H4 (cell line): ENCODE measurements at regions not wholly inside any gene's neighbourhood (a gene's known extent, or its start where the extent isn't known, plus 50 kb on each side); places are given as distances from the start of the nearest gene placed in this dataset.
"Not testable (repeated sequence)": the region's sequence is repeated elsewhere in the genome, so short reads cannot be mapped to it uniquely, and the experiment has no call there.

Source experiments
- DNase-seq: peaks from one replicate; pipeline ENCODE4 v3.0.0-alpha.2; 2015; ENCODE audit warnings: low spot score

DNA sequence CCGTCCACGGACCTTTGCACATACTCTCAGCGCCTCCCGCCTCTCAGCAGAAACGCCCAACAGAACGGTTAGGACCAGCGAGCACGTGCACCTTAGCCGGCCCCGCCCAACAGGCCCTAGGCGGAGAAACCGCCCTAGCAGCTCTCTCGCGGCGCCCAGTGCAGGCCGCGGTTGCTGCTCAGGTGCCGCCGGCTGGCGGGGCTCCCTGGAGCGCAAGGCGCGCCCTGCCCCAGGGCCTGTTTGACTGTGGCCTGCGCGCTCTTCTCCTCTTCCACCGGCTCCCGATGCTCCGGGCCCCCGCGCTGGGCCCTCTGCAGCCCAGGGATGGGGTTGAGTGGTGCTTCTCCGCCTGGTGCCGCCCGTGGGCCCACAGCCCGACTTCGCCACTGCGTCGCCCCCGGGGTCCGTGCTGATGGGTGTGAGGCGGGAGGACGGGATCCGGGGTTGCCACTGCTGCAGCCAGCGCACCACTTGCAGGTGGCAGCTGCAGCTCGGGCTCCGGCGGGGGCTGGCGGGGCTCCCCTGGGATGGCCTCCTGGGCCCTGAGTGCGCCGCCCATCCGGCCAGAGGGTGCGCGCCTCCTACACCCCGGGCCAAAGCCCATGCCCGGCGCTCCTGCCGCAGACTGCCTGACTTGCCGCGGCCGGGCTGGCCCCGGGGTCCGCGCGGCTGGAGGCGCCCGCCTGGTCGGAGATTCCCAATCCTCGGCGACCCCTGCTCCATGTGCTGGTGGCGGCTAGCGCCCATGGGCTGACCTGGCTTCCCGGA is 1889.4 kb upstream of the CDH9 start:
- DNase-seq: no peak

DNA sequence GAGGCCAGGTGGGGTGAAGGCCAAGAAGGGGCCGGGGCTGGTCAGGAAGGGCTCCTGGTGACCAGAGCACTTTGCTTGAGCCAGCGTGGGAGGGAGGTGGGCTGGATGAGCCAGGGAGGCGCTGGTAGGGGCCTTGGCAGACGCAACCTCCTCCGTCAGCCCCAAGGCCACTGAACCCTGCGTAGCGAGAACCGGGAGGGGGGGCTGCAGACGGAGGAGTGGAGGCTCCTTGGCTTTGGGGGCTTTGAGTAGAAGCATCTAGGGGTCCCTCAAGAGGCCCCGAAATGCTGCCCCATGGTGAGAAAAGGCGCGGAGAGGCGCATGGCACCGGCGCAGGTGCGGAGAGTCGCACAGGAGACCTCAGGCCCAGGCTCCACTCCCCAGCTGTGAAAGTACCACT is 1888.0 kb upstream of the CDH9 start:
- no peak for DNase-seq

DNA sequence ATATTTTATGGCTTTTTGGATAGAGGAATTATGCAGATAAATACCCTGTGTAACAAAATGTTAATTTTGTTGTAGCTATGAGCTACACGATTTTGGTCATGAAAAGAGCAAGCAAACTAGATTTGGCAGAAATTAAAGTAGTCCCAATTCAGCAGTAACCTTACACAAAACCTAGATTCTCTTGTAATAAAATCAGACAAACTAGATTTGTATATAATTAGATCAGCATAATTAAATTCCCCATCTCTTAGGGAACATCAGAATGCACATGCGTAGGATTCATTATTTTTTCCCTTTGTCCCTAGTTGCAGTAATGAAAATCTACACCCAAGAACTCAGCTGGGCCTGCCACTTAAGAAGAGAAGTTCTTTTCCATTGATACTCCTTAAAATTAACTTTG is 1879.2 kb upstream of the CDH9 start:
- DNase-seq: no peak

DNA sequence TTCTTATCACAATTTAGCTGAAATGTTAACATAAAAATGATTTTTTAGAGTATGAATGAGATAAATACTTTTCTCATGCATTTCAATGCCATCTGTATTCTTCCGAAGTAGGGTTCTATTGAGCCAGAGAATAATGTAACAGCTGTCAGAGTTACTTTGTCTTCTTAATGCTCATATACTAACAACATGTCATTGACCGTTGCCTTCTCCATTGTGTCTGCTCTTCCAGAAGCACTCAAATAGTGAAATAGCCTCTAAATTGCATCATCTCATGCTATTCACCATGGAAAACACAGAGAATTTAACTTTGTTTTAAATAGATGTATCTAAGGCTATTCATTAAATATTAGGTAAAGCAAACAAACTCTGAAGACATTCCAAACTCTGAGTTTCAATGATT is 1875.9 kb upstream of the CDH9 start:
- DNase-seq: no peak

DNA sequence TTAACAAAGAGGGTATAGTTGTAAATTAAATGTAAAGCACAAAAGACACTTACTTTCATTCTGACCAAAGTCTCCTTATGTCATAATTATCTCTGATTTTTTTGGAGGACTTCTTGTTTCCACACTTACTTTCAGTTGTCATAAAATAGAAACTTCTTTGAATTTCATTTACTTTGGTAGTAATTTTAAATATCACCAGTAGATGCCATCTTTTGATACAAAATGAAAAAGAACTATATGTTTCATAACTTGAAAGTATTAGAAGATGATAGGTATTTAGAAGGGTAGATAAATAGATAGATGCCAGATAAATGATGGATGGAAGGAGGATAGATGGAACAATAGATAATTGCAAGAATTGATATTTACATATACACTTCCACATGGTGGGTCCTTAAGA is 1865.3 kb upstream of the CDH9 start:
- no peak for DNase-seq

DNA sequence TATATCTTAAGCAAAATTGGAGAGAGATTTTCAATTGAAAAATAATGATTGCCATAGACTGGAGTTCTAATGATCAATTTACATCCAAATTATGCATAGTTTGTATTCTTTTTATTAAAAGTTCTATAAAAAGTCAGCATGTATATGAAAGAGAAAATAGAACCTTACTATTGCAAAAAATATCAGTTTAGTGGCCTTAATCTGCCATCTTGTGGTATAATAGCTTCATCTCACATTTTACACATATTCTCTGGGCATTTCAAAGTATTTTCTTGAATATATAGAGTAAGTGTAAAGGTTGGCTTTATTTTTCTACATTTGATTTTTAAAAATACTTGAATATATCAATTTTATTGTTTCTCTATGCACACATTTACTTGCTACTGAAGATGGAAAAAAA is 1858.6 kb upstream of the CDH9 start:
- DNase-seq: peak; percentile 14

DNA sequence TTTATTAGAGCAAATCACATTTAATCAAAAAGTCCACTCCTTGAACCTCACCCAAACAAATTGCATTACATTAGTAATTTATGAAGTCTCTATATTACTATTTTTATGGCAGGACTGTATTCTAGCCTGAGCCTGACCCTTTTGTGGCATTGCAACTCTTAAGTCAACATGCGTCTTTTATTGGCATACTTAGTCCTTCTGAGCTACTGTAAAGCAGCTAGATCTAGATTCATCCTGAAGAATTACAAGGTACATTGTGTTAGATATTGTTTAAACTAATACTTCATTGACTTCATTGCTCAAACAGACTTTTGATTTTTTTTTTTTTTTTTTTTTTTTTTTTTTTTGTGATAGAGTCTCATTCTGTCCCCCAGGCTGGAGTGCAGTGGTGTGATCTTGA is 1842.5 kb upstream of the CDH9 start:
- no peak for DNase-seq

DNA sequence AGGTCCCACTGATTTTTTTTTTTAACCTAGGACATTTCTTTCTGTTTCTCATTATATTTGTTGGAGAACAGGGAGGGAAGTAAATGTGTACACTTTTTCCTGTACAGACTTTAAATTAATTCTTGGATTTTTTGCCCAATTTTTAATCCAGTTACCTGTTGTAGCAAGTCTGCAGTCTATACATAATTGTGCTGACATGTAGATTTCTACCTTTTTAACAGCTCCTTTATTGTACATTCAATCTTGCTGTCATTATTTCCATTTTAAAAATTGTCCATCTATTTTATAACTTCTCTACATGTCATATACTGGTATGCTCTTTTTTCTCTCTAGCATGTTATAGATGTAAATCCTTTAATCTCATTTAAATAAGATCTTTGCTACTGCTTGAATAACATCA is 1838.7 kb upstream of the CDH9 start:
- no peak for DNase-seq

DNA sequence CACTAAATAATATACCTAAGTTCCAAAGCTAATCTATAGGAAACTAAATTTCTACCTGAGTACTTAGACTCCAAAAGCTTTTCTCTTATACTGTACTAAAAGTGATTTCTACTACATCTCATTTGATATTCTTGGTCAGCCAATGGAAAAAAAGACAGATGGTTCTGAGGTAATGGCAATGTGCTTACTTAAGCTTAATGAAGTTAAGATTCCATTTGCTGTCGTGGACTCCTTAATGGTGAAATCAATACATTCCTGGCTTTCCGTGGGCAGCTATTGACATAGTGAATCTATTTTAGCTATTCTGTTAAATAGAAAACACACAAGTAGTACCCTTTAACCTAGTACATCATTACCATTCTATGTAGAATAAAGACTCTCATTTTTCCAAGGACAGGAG is 1825.6 kb upstream of the CDH9 start:
- no peak for DNase-seq

DNA sequence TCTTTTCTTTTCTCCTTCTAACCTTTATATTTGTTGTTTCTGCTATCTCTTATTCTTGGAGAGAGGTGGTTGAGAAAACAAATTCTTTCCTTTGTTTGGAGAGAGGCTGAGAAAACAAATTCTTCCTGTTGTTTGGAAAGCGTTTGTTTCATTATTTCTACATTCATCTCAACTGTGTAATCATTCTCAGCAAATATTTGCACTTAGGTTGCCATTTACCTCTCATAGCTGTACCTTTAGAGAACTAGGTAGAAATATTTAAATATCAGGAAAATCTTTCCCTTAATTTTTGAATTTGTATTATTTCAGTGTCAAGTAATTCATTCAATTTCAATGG is 1824.4 kb upstream of the CDH9 start:
- DNase-seq: no peak

DNA sequence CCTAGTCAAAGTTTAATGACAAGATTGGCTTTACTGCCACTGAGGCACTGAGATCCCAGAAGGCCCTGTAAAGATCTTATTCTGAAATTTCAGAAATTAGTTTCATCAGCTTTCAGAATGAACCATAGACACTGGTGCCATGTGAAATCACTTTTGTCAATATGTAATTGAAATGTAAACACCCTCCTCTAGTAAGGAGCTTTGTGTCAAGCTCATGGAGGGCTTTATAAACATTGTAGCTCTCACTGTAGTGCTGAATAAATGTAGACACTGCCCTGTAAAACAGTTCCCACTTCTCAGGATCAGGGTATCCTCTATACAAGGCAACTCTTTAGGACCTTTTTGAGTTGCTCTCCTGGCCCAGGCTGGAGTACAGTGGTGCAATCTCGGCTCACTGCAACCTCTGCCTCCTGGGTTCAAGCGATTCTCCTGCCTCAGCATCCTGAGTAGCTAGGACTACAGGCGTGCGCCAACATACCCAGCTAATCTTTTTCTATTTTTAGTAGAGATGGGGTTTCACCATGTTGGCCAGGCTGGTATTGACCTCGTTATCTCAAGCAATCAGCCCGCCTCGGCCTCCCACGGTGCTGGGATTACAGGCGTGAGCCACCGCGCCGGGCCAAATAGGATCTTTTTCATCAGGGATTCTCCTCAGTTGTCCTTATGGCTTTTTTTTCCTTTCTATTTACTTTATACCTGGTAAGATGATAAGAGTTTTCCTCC is 1823.9 kb upstream of the CDH9 start:
- DNase-seq: no peak

DNA sequence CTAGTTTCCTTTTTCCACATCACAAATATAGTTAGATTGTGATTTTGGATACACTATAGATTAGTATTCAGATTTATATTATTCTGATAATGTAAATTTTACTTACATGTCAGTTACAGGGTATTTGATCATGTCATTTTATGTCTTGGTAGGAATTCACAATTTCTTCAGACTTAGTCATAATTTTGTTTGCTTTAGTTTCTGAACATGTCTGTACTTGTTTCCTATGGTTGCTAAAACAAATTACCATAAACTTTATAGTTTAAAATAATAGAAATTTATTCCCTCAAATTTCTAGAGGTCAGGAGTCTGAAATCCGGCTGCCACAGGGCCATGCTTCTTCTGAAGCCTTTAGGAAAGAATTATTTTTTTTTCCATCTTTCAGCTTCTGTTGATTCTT is 1817.2 kb upstream of the CDH9 start:
- DNase-seq: no peak

DNA sequence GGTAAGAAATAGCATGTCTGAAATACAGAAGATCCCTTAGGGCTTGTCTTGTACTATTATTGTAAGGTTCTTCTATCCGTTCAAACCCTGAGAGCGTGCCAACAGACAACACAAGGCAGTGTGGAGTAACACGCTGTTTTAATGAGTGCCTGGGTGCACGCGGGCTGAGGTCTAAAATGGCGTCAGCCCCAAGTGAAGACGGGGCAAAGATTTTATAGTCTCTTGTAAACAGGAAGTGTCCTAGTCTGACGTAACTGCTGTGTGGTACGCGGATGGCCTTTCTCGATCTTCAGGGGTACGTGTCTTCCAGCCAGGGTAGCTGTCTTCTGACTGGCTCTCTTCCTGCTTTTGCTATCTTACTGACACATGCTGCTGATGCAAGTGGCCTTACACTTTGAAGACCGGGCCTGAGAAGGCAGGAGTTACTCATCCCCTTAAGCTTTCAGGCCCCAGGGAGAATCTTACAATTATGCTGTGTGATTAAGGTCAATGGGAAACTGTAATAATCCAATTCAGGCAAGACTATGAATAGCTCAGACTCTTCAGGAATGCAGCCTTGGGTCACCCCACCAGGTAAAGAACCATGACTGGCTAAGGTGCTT is 1812.0 kb upstream of the CDH9 start:
- DNase-seq: no peak

DNA sequence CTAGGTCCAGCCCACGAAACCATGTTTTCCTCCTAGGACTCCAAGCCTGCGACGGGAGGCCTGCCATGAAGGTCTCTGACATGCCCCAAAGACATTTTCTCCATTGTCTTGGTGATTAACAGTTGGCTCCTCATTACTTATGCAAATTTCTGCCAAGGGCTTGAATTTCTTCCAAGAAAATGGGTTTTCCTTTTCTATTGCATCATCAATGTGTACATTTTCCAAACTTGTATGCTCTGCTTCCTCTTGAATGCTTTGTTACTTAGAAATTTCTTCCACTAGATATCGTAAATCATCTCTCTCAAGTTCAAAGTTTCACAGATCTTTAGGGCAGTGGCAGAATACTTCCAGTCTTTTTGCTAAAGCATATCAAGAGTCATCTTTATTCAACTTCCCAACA is 1792.7 kb upstream of the CDH9 start:
- no peak for DNase-seq

DNA sequence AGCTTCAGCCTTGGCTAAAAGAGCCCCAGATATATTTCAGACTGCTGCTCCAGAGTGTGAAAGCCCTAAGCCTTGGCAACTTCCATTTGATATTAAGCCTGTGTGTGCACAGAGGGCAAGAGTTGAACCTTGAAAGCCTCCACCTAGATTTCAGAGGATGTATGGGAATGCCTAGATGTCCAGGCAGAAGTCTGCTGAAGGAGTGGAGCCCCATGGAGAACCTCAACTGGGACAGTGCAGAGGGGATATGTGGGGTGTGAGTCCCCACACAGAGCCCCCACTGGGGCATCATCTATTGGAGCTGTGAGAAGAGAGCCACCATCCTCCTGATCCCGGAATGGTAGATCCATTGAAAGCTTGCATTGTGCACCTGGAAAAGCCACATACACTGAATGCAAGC is 1784.8 kb upstream of the CDH9 start:
- no peak for DNase-seq

DNA sequence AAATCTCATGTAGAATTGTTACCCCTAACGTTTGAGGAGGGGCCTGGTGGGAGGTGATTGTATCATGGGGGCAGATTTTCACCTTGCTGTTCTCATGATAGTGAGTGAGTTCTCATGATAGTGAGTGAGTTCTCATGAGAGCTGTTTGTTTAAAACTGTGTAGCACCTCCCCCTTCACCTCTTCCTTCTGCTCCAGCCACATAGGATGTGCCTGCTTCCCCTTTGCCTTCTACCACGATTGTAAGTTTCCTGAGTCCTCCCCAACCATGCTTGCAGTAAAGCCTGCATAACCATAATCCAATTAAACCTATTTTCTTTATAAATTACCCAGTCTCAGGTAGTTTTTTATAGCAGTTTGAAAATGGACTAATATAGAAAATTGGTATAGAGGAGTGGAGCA is 1783.7 kb upstream of the CDH9 start:
- DNase-seq: no peak

DNA sequence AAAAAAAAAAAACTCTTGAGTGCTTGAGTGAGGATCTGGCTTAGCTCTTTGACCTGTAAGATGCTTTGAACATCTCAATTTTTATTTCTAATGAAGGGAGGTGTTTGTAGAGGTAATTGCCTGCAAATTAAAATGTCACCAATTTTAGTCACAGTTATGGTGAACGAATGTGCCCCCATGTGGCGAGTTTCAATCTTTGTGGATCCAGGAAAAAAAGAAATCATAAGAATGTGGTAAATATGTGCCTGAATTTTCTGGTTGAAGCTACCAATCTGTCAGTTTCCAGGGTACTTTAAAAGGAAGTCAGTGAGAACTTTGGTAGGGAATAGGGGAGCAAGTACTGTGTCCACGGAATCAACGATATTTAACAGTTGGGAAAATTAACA is 1772.4 kb upstream of the CDH9 start:
- DNase-seq: no peak

DNA sequence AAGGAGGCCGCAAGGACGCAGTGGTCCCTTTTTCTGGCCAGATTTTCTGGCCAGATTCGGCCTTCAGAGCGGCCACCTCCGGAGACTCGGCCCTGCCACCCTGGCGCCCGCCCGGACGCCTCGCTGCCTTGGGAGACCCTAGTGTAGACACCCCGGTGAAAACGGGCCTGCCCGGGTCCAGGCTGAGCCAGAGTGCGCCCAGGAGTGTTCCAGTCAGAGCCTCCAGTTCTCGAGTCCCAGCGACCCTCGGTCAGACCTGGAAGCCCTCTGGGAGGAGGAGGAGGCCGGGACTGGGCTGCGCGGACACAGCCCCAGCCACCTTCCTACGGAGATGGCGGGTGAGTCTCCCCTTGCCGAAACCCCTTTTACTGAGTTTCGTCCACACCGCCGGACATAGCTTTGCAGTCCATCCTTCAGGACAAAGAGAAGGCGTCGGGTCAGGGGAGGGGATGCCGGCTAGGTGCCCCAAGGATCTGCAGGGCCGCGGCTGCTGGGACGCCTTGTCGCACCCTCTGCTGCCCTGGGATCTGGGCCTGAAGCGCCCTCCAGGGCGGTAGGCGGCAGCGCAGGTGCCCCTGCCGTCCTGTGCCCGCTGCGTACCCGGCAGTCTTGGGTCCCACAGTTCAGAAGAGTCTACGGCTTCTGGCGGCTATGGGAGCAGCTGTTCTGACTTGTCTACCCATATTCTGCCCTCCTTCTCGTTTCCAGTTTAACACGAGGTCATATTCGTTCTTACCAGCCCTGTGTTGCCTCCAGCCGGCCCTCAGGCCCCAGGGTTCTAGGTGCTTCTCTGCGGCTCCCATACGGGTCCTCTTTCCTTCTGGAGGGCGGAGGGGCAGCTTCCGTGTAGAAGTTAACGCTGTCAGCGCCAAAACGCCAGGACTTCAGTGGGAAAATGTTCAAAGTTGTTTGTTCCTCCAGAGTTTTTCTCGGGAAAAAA is 1771.7 kb upstream of the CDH9 start:
- no peak for DNase-seq

DNA sequence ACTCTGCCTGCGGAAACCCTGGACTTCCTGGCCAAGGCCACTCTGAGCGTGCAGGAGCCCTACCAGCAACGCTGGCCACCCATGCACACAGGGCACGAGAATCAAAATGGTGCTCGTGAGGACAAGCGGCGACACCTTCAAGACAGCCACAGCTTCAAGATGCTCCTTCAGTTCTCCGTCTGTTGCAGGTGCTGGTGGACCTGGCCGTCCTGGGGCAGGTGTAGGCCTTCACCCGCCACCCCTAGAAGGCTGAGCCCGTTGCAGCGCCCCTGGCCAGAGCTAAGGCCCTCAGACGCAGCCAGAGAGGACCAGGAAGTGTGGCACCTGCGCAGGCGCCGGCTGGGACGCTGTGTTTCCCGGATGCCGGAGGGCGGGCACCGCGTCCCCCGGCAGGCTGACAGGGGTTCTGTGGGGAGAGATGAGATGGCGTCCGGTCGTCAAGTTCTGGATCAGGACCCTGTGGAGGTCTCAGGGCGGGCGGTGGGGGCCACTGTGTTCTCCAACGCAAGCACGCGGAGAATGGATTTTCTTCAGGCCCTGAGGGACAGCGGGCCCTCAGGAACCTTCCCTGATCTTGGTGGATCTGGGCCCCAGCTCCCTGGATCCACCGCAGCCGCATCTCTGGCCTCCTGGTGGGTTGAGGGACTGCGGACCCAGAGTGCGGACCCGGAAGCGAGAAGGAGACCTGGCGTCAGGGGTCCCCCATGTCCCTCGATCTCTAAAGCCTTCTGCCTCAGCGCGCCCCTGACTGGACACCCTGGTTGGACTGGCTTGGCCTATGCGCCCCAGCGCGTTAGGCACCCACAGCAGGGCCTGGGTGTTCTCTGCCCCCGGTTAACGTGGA is 1770.8 kb upstream of the CDH9 start:
- no peak for DNase-seq

DNA sequence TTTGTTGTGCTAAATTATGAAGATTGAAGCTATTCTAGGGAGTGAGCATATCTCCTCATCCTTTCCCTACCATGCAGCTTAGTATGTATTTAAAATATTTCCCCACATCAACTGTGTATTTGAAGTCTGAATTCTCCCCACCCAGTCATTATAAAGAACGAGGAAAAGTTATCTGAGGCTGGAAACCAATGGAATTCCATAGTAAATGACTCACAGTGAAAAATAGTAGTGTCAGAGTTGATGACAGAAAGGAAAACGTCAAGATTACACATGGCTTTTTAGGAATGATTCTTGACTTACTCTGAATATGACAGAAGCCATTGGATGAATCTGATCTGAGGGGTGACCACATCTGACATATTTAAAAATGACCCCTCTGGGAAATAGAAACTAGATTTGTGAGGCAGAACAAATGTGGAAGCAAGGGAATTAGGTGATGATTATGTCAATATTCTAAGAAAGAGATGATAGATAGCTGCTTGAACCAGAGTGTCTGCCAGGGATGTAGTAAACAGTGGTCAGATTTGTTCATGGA is 1768.9 kb upstream of the CDH9 start:
- DNase-seq: no peak

DNA sequence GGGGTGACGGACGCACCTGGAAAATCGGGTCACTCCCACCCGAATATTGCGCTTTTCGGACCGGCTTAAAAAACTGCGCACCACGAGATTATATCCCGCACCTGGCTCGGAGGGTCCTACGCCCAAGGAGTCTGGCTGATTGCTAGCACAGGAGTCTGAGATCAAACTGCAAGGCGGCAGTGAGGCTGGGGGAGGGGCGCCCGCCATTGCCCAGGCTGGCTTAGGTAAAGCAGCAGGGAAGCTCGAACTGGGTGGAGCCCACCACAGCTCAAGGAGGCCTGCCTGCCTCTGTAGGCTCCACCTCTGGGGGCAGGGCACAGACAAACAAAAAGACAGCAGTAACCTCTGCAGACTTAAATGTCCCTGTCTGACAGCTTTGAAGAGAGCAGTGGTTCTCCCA is 1760.6 kb upstream of the CDH9 start:
- not testable (repeated sequence) for DNase-seq
